DND-41 (cell line): ENCODE measurements at regions not wholly inside any gene's neighbourhood (a gene's known extent, or its start where the extent isn't known, plus 50 kb on each side); places are given as distances from the start of the nearest gene placed in this dataset.

Source experiments
- ATAC-seq: fragments of 200-7000 bp; cut with Tn5 transposase; 3 replicates; pipeline ENCODE4 v1.9.1; 2021; ENCODE audit warnings: low read depth; ENCODE audit not compliant: insufficient read depth
- DNase-seq: peaks from one replicate; pipeline ENCODE4 v3.0.0-alpha.2; 2020
- H2AFZ ChIP-seq: 2 replicates; pipeline ENCODE4 v1.6.0; 2012; ENCODE audit warnings: low read depth, low read length
- H3K27ac ChIP-seq: 2 replicates; pipeline ENCODE4 v1.5.1; 2012; ENCODE audit warnings: low read length, inconsistent platforms
- H3K27me3 ChIP-seq: fragments of 200-600 bp; sonication (generic); 2 replicates; pipeline ENCODE4 v1.6.0; 2012; ENCODE audit warnings: low read length, mild to moderate bottlenecking, inconsistent platforms; ENCODE audit not compliant: insufficient read depth, poor library complexity
- H3K36me3 ChIP-seq: 2 replicates; pipeline ENCODE4 v1.5.1; 2012; ENCODE audit warnings: low read length, inconsistent platforms; ENCODE audit not compliant: insufficient read depth
- H3K4me1 ChIP-seq: 2 replicates; pipeline ENCODE4 v1.5.1; 2012; ENCODE audit warnings: mild to moderate bottlenecking, low read length; ENCODE audit not compliant: insufficient read depth
- H3K4me2 ChIP-seq: 2 replicates; pipeline ENCODE4 v1.6.0; 2012; ENCODE audit warnings: mild to moderate bottlenecking, moderate library complexity, low read length, inconsistent platforms; ENCODE audit not compliant: insufficient read depth
- H3K4me3 ChIP-seq, 2 experiments: fragments of 200-600 bp in 1 of 2; shearing (Covaris generic) in 1 of 2; 2 replicates each; pipeline ENCODE4 v1.5.1; 2012 to 2016; ENCODE audit warnings: inconsistent platforms in 2 of 2, low read length in 2 of 2, mild to moderate bottlenecking in 2 of 2, low read depth in 1 of 2, moderate library complexity in 1 of 2
- H3K79me2 ChIP-seq: 2 replicates; pipeline ENCODE4 v1.6.0; 2012; ENCODE audit warnings: low read length, inconsistent platforms; ENCODE audit not compliant: insufficient read depth
- H3K9ac ChIP-seq: 2 replicates; pipeline ENCODE4 v1.6.0; 2012; ENCODE audit warnings: low read depth, mild to moderate bottlenecking, inconsistent platforms, low read length, moderate library complexity
- H3K9me3 ChIP-seq: 2 replicates; pipeline ENCODE4 v1.5.1; 2012; ENCODE audit warnings: low read length, moderate library complexity, mild to moderate bottlenecking, inconsistent platforms; ENCODE audit not compliant: insufficient read depth, severe bottlenecking
- H4K20me1 ChIP-seq: 2 replicates; pipeline ENCODE4 v1.6.0; 2012; ENCODE audit warnings: low read length; ENCODE audit not compliant: insufficient read depth
- CTCF ChIP-seq: IDR thresholded peaks from 2 replicates; pipeline ENCODE4 v1.5.1; 2012; ENCODE audit warnings: borderline replicate concordance, low read length, moderate library complexity, mild to moderate bottlenecking; ENCODE audit not compliant: poor library complexity, severe bottlenecking; ENCODE audit errors: extremely low read depth
- EZH2 ChIP-seq: IDR thresholded peaks from 3 replicates; pipeline ENCODE4 v1.6.1; 2012; ENCODE audit warnings: borderline replicate concordance, low read depth, mild to moderate bottlenecking, moderate library complexity, low read length, inconsistent platforms; ENCODE audit not compliant: severe bottlenecking

GRCh38 chr12:87827638-87828264, 201.4 kb downstream of the C12orf50 start:
- Histone ChIP-seq H3K79me2 (no peaks in the 10 kb centered on the region), H4K20me1 (no peaks in the 10 kb centered on the region), H3K4me3 (no peak overlapping the region), H3K27me3 (no peaks in the 10 kb centered on the region), H3K27ac (no peak overlapping the region), H2AFZ (no peak overlapping the region), H3K9me3 (no peaks in the 10 kb centered on the region), H3K4me1 (no peaks in the 10 kb centered on the region), H3K9ac (no peak overlapping the region), H3K4me2 (no peak overlapping the region), H3K36me3 (no peaks in the 10 kb centered on the region)
- no peak for TF ChIP-seq EZH2
- no peak for ATAC-seq
- DNase-seq, result no peak

GRCh38 chr12:87822923-87823322, 206.3 kb downstream of the C12orf50 start:
- no peak for DNase-seq
- H4K20me1 ChIP-seq, result no peaks in the 10 kb centered on the region
- no peak for ATAC-seq
- no peaks in the 10 kb centered on the region for H3K79me2 ChIP-seq
- H3K27ac ChIP-seq, result no peak overlapping the region
- no peaks in the 10 kb centered on the region for H3K36me3 ChIP-seq
- H3K27me3 ChIP-seq, result no peaks in the 10 kb centered on the region
- H3K4me3 ChIP-seq, result no peak overlapping the region
- no peaks in the 10 kb centered on the region for H3K9me3 ChIP-seq
- H3K4me1 ChIP-seq, result no peaks in the 10 kb centered on the region
- H3K9ac ChIP-seq, result no peak overlapping the region
- no peak overlapping the region for H3K4me2 ChIP-seq
- TF ChIP-seq EZH2, result no peak
- no peak for TF ChIP-seq CTCF
- H2AFZ ChIP-seq, result no peak overlapping the region

- Histone ChIP-seq H3K27ac (no peak overlapping the region), H3K9ac (no peak overlapping the region), H3K4me3 (no peak overlapping the region), H3K79me2 (no peaks in the 10 kb centered on the region), H3K36me3 (no peaks in the 10 kb centered on the region), H4K20me1 (no peaks in the 10 kb centered on the region), H2AFZ (no peak overlapping the region), H3K4me1 (no peaks in the 10 kb centered on the region), H3K27me3 (no peaks in the 10 kb centered on the region), H3K4me2 (no peak overlapping the region), H3K9me3 (no peaks in the 10 kb centered on the region)
- ATAC-seq, result no peak
- no peak for DNase-seq
- no peak for TF ChIP-seq CTCF
- TF ChIP-seq EZH2, result no peak
Measured at GRCh38 chr12:87820524-87821202, 208.5 kb downstream of the C12orf50 start.

GRCh38 chr12:87818441-87818840, 210.8 kb downstream of the C12orf50 start:
- Histone ChIP-seq H3K4me1 (no peaks in the 10 kb centered on the region), H3K4me3 (no peak overlapping the region), H2AFZ (no peak overlapping the region), H3K9me3 (no peaks in the 10 kb centered on the region), H3K4me2 (no peak overlapping the region), H3K36me3 (no peaks in the 10 kb centered on the region), H3K27me3 (no peaks in the 10 kb centered on the region), H4K20me1 (no peaks in the 10 kb centered on the region), H3K27ac (no peak overlapping the region), H3K79me2 (no peaks in the 10 kb centered on the region), H3K9ac (no peak overlapping the region)
- ATAC-seq (no peak), DNase-seq (no peak)
- TF ChIP-seq CTCF (no peak), EZH2 (no peak)
